IMR-90 (cell line): ENCODE measurements at regions not wholly inside any gene's neighbourhood (a gene's known extent, or its start where the extent isn't known, plus 50 kb on each side); places are given as distances from the start of the nearest gene placed in this dataset.

ENCODE experiments used
- ATAC-seq: fragments of 200-7000 bp; cut with Tn5 transposase; 2 replicates; pipeline ENCODE4 v1.9.1; 2020; ENCODE audit warnings: low read depth, mild to moderate bottlenecking, moderate library complexity
- BruUV-seq: library from RNA; stranded (reverse); fragments of 400-500 nt; replicated peaks from 2 replicates; lab custom pipeline; 2021; lab: Mats Ljungman, UMichigan
- CTCF ChIA-PET: fragments of 300-600 bp; formaldehyde crosslinking; extraction: SDS; loops from one replicate; lab custom pipeline; 2021; ENCODE audit warnings: antibody characterized with exemption; lab: Yijun Ruan, JAX
- POLR2A ChIA-PET: fragments of 300-600 bp; sonication (Branson Sonifier 250); formaldehyde crosslinking; loops from one replicate; lab custom pipeline; 2022; ENCODE audit warnings: antibody characterized with exemption; ENCODE audit not compliant: unreplicated experiment; lab: Charles Lee
- DNase-seq: peaks from one replicate; pipeline ENCODE4 v3.0.0; 2013
- H2AFZ ChIP-seq: replicated peaks from 2 replicates; pipeline ENCODE3; 2013; ENCODE audit warnings: low read length, mild to moderate bottlenecking; ENCODE audit not compliant: poor library complexity
- H2AK5ac ChIP-seq: 2 replicates; pipeline ENCODE4 v1.6.1; 2013; ENCODE audit warnings: low read depth, low read length, inconsistent platforms
- H2AK9ac ChIP-seq: replicated peaks from 2 replicates; pipeline ENCODE3; 2013; ENCODE audit warnings: mild to moderate bottlenecking, low read depth, low read length, moderate library complexity; ENCODE audit not compliant: poor library complexity
- H2BK120ac ChIP-seq: 2 replicates; pipeline ENCODE4 v1.6.1; 2013; ENCODE audit warnings: low read depth, low read length, inconsistent platforms
- H2BK15ac ChIP-seq: 3 replicates; pipeline ENCODE4 v1.6.1; 2013; ENCODE audit warnings: low read depth, low read length, inconsistent platforms
- H2BK20ac ChIP-seq: 2 replicates; pipeline ENCODE4 v1.6.1; 2013; ENCODE audit warnings: low read depth, mild to moderate bottlenecking, inconsistent platforms, low read length, moderate library complexity
- H2BK5ac ChIP-seq: 2 replicates; pipeline ENCODE4 v1.6.1; 2013; ENCODE audit warnings: mild to moderate bottlenecking, low read depth, low read length, inconsistent platforms; ENCODE audit not compliant: poor library complexity, severe bottlenecking
- H3K14ac ChIP-seq: replicated peaks from 2 replicates; pipeline ENCODE4 v1.6.1; 2013; ENCODE audit warnings: low read depth, low read length, inconsistent platforms
- H3K18ac ChIP-seq: 2 replicates; pipeline ENCODE4 v1.6.1; 2013; ENCODE audit warnings: low read depth, low read length, control low read depth
- H3K23ac ChIP-seq: 2 replicates; pipeline ENCODE4 v1.6.1; 2013; ENCODE audit warnings: low read depth, low read length, inconsistent platforms
- H3K27ac ChIP-seq: 2 replicates; pipeline ENCODE4 v1.5.1; 2013; ENCODE audit warnings: mild to moderate bottlenecking, control low read depth, low read length; ENCODE audit not compliant: insufficient read depth
- H3K27me3 ChIP-seq: 2 replicates; pipeline ENCODE4 v1.6.1; 2013; ENCODE audit warnings: low read length; ENCODE audit not compliant: control insufficient read depth, insufficient read depth
- H3K36me3 ChIP-seq: 2 replicates; pipeline ENCODE4 v1.6.1; 2013; ENCODE audit warnings: low read length, mixed read lengths; ENCODE audit not compliant: control insufficient read depth, insufficient read depth
- H3K4ac ChIP-seq: 2 replicates; pipeline ENCODE4 v1.6.1; 2013; ENCODE audit warnings: low read depth, low read length, inconsistent platforms
- H3K4me1 ChIP-seq: 2 replicates; pipeline ENCODE4 v1.6.1; 2013; ENCODE audit warnings: low read length, mixed read lengths; ENCODE audit not compliant: control insufficient read depth, insufficient read depth
- H3K4me2 ChIP-seq: 2 replicates; pipeline ENCODE4 v1.6.1; 2013; ENCODE audit warnings: low read depth, mild to moderate bottlenecking, control low read depth, low read length, moderate library complexity
- H3K4me3 ChIP-seq: 2 replicates; pipeline ENCODE4 v1.5.1; 2013; ENCODE audit warnings: low read depth, mild to moderate bottlenecking, control low read depth, low read length, moderate library complexity; ENCODE audit not compliant: insufficient read depth
- H3K56ac ChIP-seq: 2 replicates; pipeline ENCODE4 v1.6.1; 2013; ENCODE audit warnings: low read length, inconsistent platforms; ENCODE audit not compliant: insufficient read depth; ENCODE audit errors: extremely low read depth
- H3K79me1 ChIP-seq, 2 experiments: 2 replicates each; pipeline ENCODE4 v1.6.1; 2013; ENCODE audit warnings: low read length in 2 of 2, inconsistent platforms in 1 of 2, low read depth in 1 of 2
- H3K9ac ChIP-seq: 2 replicates; pipeline ENCODE4 v1.6.1; 2013; ENCODE audit warnings: low read depth, low read length, control low read depth
- H3K9me1 ChIP-seq: 2 replicates; pipeline ENCODE4 v1.6.1; 2013; ENCODE audit warnings: low read length, inconsistent platforms; ENCODE audit not compliant: insufficient read depth
- H3K9me3 ChIP-seq: 2 replicates; pipeline ENCODE4 v1.6.1; 2013; ENCODE audit warnings: low read length; ENCODE audit not compliant: control insufficient read depth, insufficient read depth
- H4K20me1 ChIP-seq: 2 replicates; pipeline ENCODE4 v1.6.1; 2013; ENCODE audit warnings: low read length, inconsistent platforms; ENCODE audit not compliant: insufficient read depth
- H4K5ac ChIP-seq: 2 replicates; pipeline ENCODE4 v1.6.1; 2013; ENCODE audit warnings: mild to moderate bottlenecking, low read depth, low read length, control low read depth
- H4K8ac ChIP-seq, 2 experiments: 2 replicates each; pipeline ENCODE4 v1.6.1; 2013; ENCODE audit warnings: low read depth in 2 of 2, low read length in 2 of 2, control low read depth in 1 of 2, inconsistent platforms in 1 of 2
- H4K91ac ChIP-seq: 2 replicates; pipeline ENCODE4 v1.6.1; 2013; ENCODE audit warnings: low read depth, low read length, inconsistent platforms; ENCODE audit not compliant: insufficient read depth
- CHD1 ChIP-seq: IDR thresholded peaks from 2 replicates; pipeline ENCODE4 v1.6.1; 2012; ENCODE audit warnings: low read depth, low read length, improper control_type of control experiment
- MAFK ChIP-seq: IDR thresholded peaks from 2 replicates; pipeline ENCODE4 v1.6.1; 2012; ENCODE audit warnings: low read depth, low read length, improper control_type of control experiment
- MAZ ChIP-seq: IDR thresholded peaks from 2 replicates; pipeline ENCODE4 v1.6.1; 2012; ENCODE audit warnings: low read depth, mild to moderate bottlenecking, low read length, improper control_type of control experiment, moderate library complexity, borderline replicate concordance
- MXI1 ChIP-seq: IDR thresholded peaks from 2 replicates; pipeline ENCODE4 v1.6.1; 2012; ENCODE audit warnings: low read depth, mild to moderate bottlenecking, low read length, moderate library complexity, borderline replicate concordance
- RCOR1 ChIP-seq: IDR thresholded peaks from 2 replicates; pipeline ENCODE4 v1.6.1; 2012; ENCODE audit warnings: mild to moderate bottlenecking, low read length, improper control_type of control experiment; ENCODE audit not compliant: insufficient replicate concordance
- SMC3 ChIP-seq: fragments of 150-350 bp; IDR thresholded peaks from 2 replicates; pipeline ENCODE4 v1.6.1; 2016; ENCODE audit warnings: low read depth, mild to moderate bottlenecking, antibody characterized with exemption, low read length, moderate library complexity
- USF2 ChIP-seq: fragments of 150-350 bp; IDR thresholded peaks from 2 replicates; pipeline ENCODE4 v1.6.1; 2017; ENCODE audit warnings: mild to moderate bottlenecking, antibody characterized with exemption, low read length, low read depth
- WGBS, 2 experiments: methylation state at CpG; one replicate each; pipeline versions ENCODE4 v1.1.5 to v1.1.7; 2013; ENCODE audit warnings: missing lambda C conversion rate in 2 of 2; ENCODE audit not compliant: insufficient read length in 1 of 2; ENCODE audit errors: extremely low coverage in 2 of 2; 5-methylcytosine and 5-hydroxymethylcytosine counted together
- dilution Hi-C: fragments of 300-500 bp; cut with HindIII; formaldehyde crosslinking; loops from one replicate; pipeline ENCODE4 v1.14.3; 2018; ENCODE audit warnings: low sequenced_read_pairs; ENCODE audit not compliant: unreplicated experiment
- in situ Hi-C: fragments of 300-500 bp; cut with MboI; formaldehyde crosslinking; loops from 3 replicates; pipeline ENCODE4 v1.14.3; 2019; ENCODE audit warnings: low sequenced_read_pairs, inconsistent platforms, mixed read lengths
- intact Hi-C: fragments of 100-400 bp; cut with micrococcal nuclease; formaldehyde crosslinking; loops from 2 replicates; pipeline ENCODE4 v1.10.0; 2022
- TF ChIP-seq, protein P1 (sequence below): fragments of 150-350 bp; IDR thresholded peaks from 2 replicates; pipeline ENCODE4 v1.6.1; 2016; ENCODE audit warnings: low read depth, mild to moderate bottlenecking, low read length, moderate library complexity, borderline replicate concordance

DNA sequence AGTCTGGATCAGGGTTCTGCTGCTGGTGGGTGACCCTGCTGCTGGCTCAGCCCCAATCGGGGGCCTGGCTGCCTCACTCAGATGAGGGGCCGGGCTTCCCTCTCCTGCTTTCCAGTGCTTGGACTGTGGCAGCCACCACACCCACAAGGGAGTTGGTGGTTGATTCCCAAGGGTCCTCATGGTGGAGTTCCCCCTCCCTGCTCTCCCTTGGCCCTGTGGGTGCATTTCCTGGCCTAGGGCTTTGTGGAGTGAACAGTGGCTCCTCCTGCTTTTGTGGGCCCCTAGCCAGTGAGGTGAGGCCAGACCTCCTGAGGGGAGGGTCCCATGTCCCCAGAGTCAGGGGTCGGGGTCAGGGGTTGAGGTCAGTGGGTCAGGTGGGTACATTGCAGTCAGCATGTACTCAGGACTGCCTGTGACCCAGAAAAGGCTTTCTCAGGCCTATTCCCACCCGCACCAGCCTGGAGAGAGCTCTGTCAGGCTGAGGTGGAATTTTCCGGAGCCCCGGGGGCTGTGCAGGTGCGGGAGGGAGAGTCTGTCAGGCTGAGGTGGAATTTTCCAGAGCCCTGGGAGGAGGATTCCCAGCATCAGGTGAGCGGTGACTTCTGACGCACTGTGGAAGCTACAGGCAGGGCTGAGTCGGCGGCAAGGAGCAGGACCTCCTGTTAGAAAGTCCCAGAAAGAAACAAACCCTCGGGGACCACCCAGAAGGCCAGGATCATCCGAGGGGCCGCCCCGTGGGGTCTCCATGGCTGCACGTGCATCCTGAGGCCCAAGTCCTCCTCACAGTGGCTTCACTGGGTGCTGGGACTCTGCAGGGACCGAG lies 94.4 kb upstream of the INSIG1 start:
- intact Hi-C loops: no loop called here
- Histone ChIP-seq H3K4me1 (peaks cover 5% of the 10 kb centered on the region; the same call in 1 of the 2 replicates), H2BK120ac (0 out of 2 replicates have a peak overlapping the region, but pooled peaks have one; percentile 44), H3K9ac (no peak overlapping the region), H4K5ac (no peak overlapping the region), H4K20me1 (no peaks in the 10 kb centered on the region), H4K8ac (no peak overlapping the region), H3K36me3 (no peaks in the 10 kb centered on the region), H3K56ac (no peak overlapping the region), H3K14ac (no peak overlapping the region), H3K4ac (0 out of 2 replicates have a peak overlapping the region, but pooled peaks have one; percentile 26), H2AFZ (peak overlapping the region; percentile 49), H3K9me1 (peaks cover 19% of the 10 kb centered on the region), H2AK9ac (peak overlapping the region; percentile 70), H2BK15ac (no peak overlapping the region; the same call in 2 of the 3 replicates), H3K18ac (no peak overlapping the region), H3K27me3 (no peaks in the 10 kb centered on the region), H4K91ac (no peak overlapping the region), H3K4me3 (no peak overlapping the region), H2AK5ac (peak overlapping the region; percentile 71; the same call in 1 of the 2 replicates), H3K23ac (no peak overlapping the region), H3K9me3 (no peaks in the 10 kb centered on the region), H2BK5ac (no peak overlapping the region), H2BK20ac (no peak overlapping the region), H3K79me1 (no peaks in the 10 kb centered on the region), H3K4me2 (no peak overlapping the region), H3K27ac (no peak overlapping the region)
- no peak for TF ChIP-seq MAZ
- TF ChIP-seq, protein P1, sequence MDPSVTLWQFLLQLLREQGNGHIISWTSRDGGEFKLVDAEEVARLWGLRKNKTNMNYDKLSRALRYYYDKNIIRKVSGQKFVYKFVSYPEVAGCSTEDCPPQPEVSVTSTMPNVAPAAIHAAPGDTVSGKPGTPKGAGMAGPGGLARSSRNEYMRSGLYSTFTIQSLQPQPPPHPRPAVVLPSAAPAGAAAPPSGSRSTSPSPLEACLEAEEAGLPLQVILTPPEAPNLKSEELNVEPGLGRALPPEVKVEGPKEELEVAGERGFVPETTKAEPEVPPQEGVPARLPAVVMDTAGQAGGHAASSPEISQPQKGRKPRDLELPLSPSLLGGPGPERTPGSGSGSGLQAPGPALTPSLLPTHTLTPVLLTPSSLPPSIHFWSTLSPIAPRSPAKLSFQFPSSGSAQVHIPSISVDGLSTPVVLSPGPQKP: no peak
- TF ChIP-seq SMC3: no peak
- TF ChIP-seq USF2: no peak
- TF ChIP-seq CHD1: no peak
- no peak for TF ChIP-seq MXI1
- TF ChIP-seq RCOR1: no peak
- TF ChIP-seq MAFK: no peak
- dilution Hi-C loops: no loop called here
- WGBS, 2 experiments: 70% methylated on average over 7 of the region's 17 CpGs; no CpG with 5 or more reads in 1 of the 2 experiments
- no TSS peak for BruUV-seq
- in situ Hi-C loops: no loop called here
- POLR2A ChIA-PET: no interaction called here
- CTCF ChIA-PET: no interaction called here
- DNase-seq (no peak), ATAC-seq (no peak)
